GM10266 (cell line): ENCODE measurements at regions not wholly inside any gene's neighbourhood (a gene's known extent, or its start where the extent isn't known, plus 50 kb on each side); places are given as distances from the start of the nearest gene placed in this dataset.

Experiments
- DNase-seq: peaks from one replicate; pipeline ENCODE4 v3.0.0; 2012; ENCODE audit errors: extremely low spot score
- CTCF ChIP-seq: IDR thresholded peaks from 2 replicates; pipeline ENCODE4 v1.5.1; 2012; ENCODE audit warnings: mild to moderate bottlenecking, low read depth; ENCODE audit not compliant: control insufficient read depth, insufficient read depth; ENCODE audit errors: missing control alignments

DNA sequence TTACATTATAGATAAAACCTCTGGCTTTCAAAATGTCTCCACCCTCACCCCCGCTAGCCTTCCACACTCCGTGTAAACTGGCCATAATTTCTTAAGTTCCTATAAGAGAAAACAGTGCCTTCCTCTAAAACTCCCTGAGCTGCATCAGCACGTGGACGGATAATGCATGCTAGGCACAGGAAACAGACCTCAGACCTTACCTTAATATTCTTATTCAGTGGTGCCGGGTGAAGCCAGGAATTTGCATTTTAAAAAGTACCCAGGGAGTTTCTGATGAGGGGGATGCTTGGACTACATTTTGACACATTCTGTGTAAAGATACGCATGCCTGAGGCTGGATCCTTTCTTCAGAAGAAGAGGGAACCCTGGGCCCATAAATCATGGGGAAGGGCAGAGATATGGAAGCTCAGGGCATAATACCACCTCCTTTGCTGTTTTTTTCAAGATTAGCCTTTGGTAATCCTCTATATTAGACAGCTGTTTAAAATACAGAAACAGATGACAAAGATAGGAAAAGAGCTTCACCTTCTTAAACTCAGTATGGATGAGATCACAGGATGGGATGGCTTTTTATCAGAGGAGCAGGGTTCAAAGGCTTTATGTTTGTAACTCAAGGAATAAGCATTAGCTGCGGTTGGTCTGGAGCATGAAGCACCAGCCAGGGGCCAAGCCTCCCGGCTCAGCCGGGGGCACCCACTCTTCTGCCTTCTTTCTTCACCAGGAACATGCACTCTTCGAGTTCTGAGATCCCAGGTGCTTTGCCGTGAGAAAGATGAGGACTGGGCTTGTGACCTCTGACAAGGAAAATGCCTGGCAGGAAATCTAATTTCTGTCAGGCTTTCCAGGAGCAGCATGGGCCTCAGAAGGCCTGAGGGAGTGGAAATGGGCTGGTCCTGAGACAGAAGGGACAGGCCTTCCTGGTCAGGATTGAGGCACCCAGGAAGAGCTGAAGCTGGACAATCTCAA lies 218.1 kb upstream of the SOX4 start:
- TF ChIP-seq CTCF, result no peak
- DNase-seq, result no peak

GRCh38 chr6:21377356-21377755 lies 216.2 kb upstream of the SOX4 start:
- TF ChIP-seq CTCF, result no peak
- no peak for DNase-seq

- no peak for DNase-seq
- no peak for TF ChIP-seq CTCF
These were observed 212.1 kb upstream of the SOX4 start for GRCh38 chr6:21381331-21381963.

- no peak for DNase-seq
- TF ChIP-seq CTCF, result no peak
These were observed 210.6 kb upstream of the SOX4 start for GRCh38 chr6:21382821-21383449.

- TF ChIP-seq CTCF, result no peak
- no peak for DNase-seq
These were observed 210.0 kb upstream of the SOX4 start for GRCh38 chr6:21383450-21384085.

DNA sequence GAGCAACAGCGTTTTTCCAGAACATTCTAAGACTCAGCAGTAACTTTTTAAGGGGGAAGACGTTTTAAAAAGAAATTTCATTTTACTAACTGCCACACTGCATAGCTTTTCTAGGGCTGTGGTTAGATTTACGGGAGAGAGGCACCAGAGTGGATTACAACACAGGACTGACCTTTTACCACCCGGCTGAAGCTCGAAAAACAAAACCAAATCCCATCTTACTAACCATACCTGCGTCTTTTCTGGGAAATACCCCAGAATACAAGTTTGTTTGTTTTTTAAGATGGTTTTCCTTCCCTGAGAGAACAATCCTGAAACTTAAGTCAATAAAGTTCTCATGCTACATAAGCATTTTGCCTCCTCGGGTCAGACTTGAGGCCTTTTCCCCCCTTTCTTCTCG lies 209.3 kb upstream of the SOX4 start:
- DNase-seq, result no peak
- TF ChIP-seq CTCF, result no peak
